H1 (cell line): ENCODE measurements at regions not wholly inside any gene's neighbourhood (a gene's known extent, or its start where the extent isn't known, plus 50 kb on each side); places are given as distances from the start of the nearest gene placed in this dataset.

Experiments
- CTCF ChIA-PET: fragments of 300-600 bp; sonication (Branson Sonifier 250); formaldehyde crosslinking; loops from one replicate; lab custom pipeline; 2021; ENCODE audit not compliant: partially characterized antibody; lab: Charles Lee
- POLR2A ChIA-PET: fragments of 300-600 bp; sonication (Branson Sonifier 250); formaldehyde crosslinking; loops from one replicate; lab custom pipeline; 2021; ENCODE audit warnings: inconsistent platforms; ENCODE audit not compliant: partially characterized antibody; lab: Charles Lee
- DNase-seq, 2 experiments: peaks; one replicate each; pipeline versions ENCODE4 v3.0.0 to v3.0.0-alpha.2; 2010 to 2022; ENCODE audit warnings: low spot score in 2 of 2, low read depth in 1 of 2, mixed read lengths in 1 of 2
- FAIRE-seq: peaks from 2 replicates; lab custom pipeline; 2011; peaks lifted over from hg19 to GRCh38; lab: Jason Lieb, UNC
- H2AFZ ChIP-seq: 2 replicates; pipeline ENCODE4 v1.8.1; 2012; ENCODE audit warnings: low read length, inconsistent platforms
- H2AK5ac ChIP-seq: 2 replicates; pipeline ENCODE4 v1.6.1; 2013; ENCODE audit warnings: low read depth, low read length
- H2BK120ac ChIP-seq: replicated peaks from 2 replicates; pipeline ENCODE3; 2013; ENCODE audit warnings: low read depth, low read length, inconsistent platforms
- H2BK12ac ChIP-seq: 2 replicates; pipeline ENCODE4 v1.6.1; 2013; ENCODE audit warnings: low read depth, low read length
- H2BK15ac ChIP-seq: 2 replicates; pipeline ENCODE4 v1.6.1; 2013; ENCODE audit warnings: low read length
- H2BK20ac ChIP-seq: 2 replicates; pipeline ENCODE4 v1.6.1; 2013; ENCODE audit warnings: low read length
- H2BK5ac ChIP-seq: 2 replicates; pipeline ENCODE4 v1.6.1; 2013; ENCODE audit warnings: low read depth, low read length
- H3K14ac ChIP-seq: 2 replicates; pipeline ENCODE4 v1.6.1; 2013; ENCODE audit warnings: inconsistent platforms; ENCODE audit not compliant: insufficient read length
- H3K18ac ChIP-seq: 2 replicates; pipeline ENCODE4 v1.6.1; 2013; ENCODE audit warnings: low read length; ENCODE audit errors: extremely low read depth
- H3K23ac ChIP-seq: 2 replicates; pipeline ENCODE4 v1.6.1; 2013; ENCODE audit warnings: inconsistent platforms; ENCODE audit not compliant: insufficient read length
- H3K23me2 ChIP-seq: 2 replicates; pipeline ENCODE4 v1.6.1; 2013; ENCODE audit warnings: low read depth, low read length
- H3K27ac ChIP-seq: 2 replicates; pipeline ENCODE4 v1.6.1; 2011; ENCODE audit warnings: low read depth, low read length, inconsistent platforms
- H3K27me3 ChIP-seq, 4 experiments: replicated peaks in 1 of 4; 1 replicate in 1 of 4; 2 replicates in 3 of 4; pipeline versions ENCODE4 v1.6.1 to v1.8.1; 2011 to 2013; ENCODE audit warnings: low read length in 3 of 4, mild to moderate bottlenecking in 3 of 4, inconsistent platforms in 2 of 4, mixed read lengths in 2 of 4, moderate library complexity in 1 of 4; ENCODE audit not compliant: control insufficient read depth in 3 of 4, insufficient read depth in 3 of 4; ENCODE audit errors: extremely low read depth in 1 of 4
- H3K36me3 ChIP-seq, 4 experiments: 2 replicates each; pipeline versions ENCODE4 v1.6.1 to v1.8.1; 2011 to 2013; ENCODE audit warnings: mild to moderate bottlenecking in 4 of 4, low read length in 3 of 4, moderate library complexity in 2 of 4, control low read depth in 1 of 4, inconsistent platforms in 1 of 4; ENCODE audit not compliant: insufficient read depth in 4 of 4, control insufficient read depth in 2 of 4
- H3K4ac ChIP-seq: replicated peaks from 2 replicates; pipeline ENCODE3; 2013; ENCODE audit warnings: low read length, low read depth, mixed read lengths, inconsistent platforms; ENCODE audit not compliant: insufficient read length
- H3K4me1 ChIP-seq, 4 experiments: replicated peaks in 1 of 4; 1 replicate in 1 of 4; 2 replicates in 3 of 4; pipeline versions ENCODE4 v1.6.1 to v1.8.1; 2011 to 2013; ENCODE audit warnings: low read length in 3 of 4, inconsistent platforms in 2 of 4, mixed read lengths in 1 of 4; ENCODE audit not compliant: insufficient read depth in 4 of 4, control insufficient read depth in 3 of 4
- H3K4me2 ChIP-seq, 2 experiments: 2 replicates each; pipeline versions ENCODE4 v1.6.1 to v1.8.1; 2011 to 2013; ENCODE audit warnings: low read depth in 2 of 2, low read length in 2 of 2, control low read depth in 1 of 2, inconsistent platforms in 1 of 2, mild to moderate bottlenecking in 1 of 2; ENCODE audit not compliant: insufficient read depth in 1 of 2
- H3K4me3 ChIP-seq, 4 experiments: fragments of 200-600, 300-600 bp in 1 of 4; sonication (generic), shearing (Covaris generic), sonication (Bioruptor Twin) in 1 of 4; 2 replicates each; pipeline versions ENCODE4 v1.5.1 to v1.8.1; 2011 to 2016; ENCODE audit warnings: low read length in 4 of 4, low read depth in 3 of 4, control low read depth in 2 of 4, inconsistent platforms in 2 of 4, mild to moderate bottlenecking in 2 of 4, mixed read lengths in 1 of 4, moderate library complexity in 1 of 4; ENCODE audit not compliant: insufficient read depth in 2 of 4; ENCODE audit errors: extremely low read depth in 1 of 4
- H3K56ac ChIP-seq: replicated peaks from 2 replicates; pipeline ENCODE3; 2013; ENCODE audit warnings: low read depth, mild to moderate bottlenecking, mixed read lengths, low read length, inconsistent platforms; ENCODE audit not compliant: insufficient read length
- H3K79me1 ChIP-seq: 2 replicates; pipeline ENCODE4 v1.6.1; 2013; ENCODE audit warnings: low read depth, low read length, control low read depth
- H3K79me2 ChIP-seq, 2 experiments: 2 replicates each; pipeline versions ENCODE4 v1.6.1 to v1.8.1; 2012 to 2013; ENCODE audit warnings: low read length in 2 of 2, mild to moderate bottlenecking in 2 of 2, inconsistent platforms in 1 of 2; ENCODE audit not compliant: insufficient read depth in 2 of 2, control insufficient read depth in 1 of 2
- H3K9ac ChIP-seq, 4 experiments: replicated peaks in 1 of 4; 1 replicate in 1 of 4; 2 replicates in 3 of 4; pipeline versions ENCODE4 v1.6.1 to v1.8.1; 2011 to 2013; ENCODE audit warnings: low read depth in 3 of 4, low read length in 3 of 4, control low read depth in 2 of 4, mild to moderate bottlenecking in 2 of 4, moderate library complexity in 2 of 4, inconsistent platforms in 1 of 4; ENCODE audit errors: extremely low read depth in 1 of 4
- H3K9me3 ChIP-seq, 2 experiments: 2 replicates each; pipeline versions ENCODE4 v1.6.1 to v1.8.1; 2012 to 2013; ENCODE audit warnings: mild to moderate bottlenecking in 2 of 2, moderate library complexity in 2 of 2, control low read depth in 1 of 2, inconsistent platforms in 1 of 2, low read depth in 1 of 2, low read length in 1 of 2, mixed read lengths in 1 of 2; ENCODE audit not compliant: insufficient read depth in 2 of 2
- H4K20me1 ChIP-seq, 2 experiments: replicated peaks in 1 of 2; 2 replicates each; pipeline versions ENCODE3 to v1.8.1; 2011 to 2013; ENCODE audit warnings: inconsistent platforms in 2 of 2, low read length in 2 of 2, mild to moderate bottlenecking in 1 of 2; ENCODE audit not compliant: insufficient read depth in 2 of 2, control insufficient read depth in 1 of 2
- H4K5ac ChIP-seq: 2 replicates; pipeline ENCODE4 v1.6.1; 2013; ENCODE audit warnings: low read length, low read depth, mixed read lengths, inconsistent platforms; ENCODE audit not compliant: insufficient read length
- H4K8ac ChIP-seq: 2 replicates; pipeline ENCODE4 v1.8.0; 2013; ENCODE audit warnings: mild to moderate bottlenecking, moderate library complexity, low read length, inconsistent platforms; ENCODE audit not compliant: insufficient read depth; ENCODE audit errors: extremely low read depth
- H4K91ac ChIP-seq: replicated peaks from 2 replicates; pipeline ENCODE3; 2013; ENCODE audit warnings: low read length, mixed read lengths, inconsistent platforms; ENCODE audit not compliant: insufficient read length
- KDM4A ChIP-seq: IDR thresholded peaks from one replicate; pipeline ENCODE4 v1.7.1; 2012; ENCODE audit warnings: low read depth, mild to moderate bottlenecking, moderate library complexity, low read length, inconsistent platforms; ENCODE audit not compliant: severe bottlenecking
- POLR2A ChIP-seq, 2 experiments: IDR thresholded peaks; 1 replicate in 1 of 2; 2 replicates in 1 of 2; pipeline ENCODE4 v1.6.1; 2011; ENCODE audit warnings: low read depth in 2 of 2, low read length in 2 of 2, mild to moderate bottlenecking in 2 of 2; ENCODE audit errors: control extremely low read depth in 1 of 2
- POU5F1 ChIP-seq: IDR thresholded peaks from 2 replicates; pipeline ENCODE4 v1.6.1; 2011; ENCODE audit warnings: low read depth, mild to moderate bottlenecking, low read length, moderate library complexity
- RAD21 ChIP-seq, 2 experiments: IDR thresholded peaks in 1 of 2; conservative IDR thresholded peaks in 1 of 2; 2 replicates each; pipeline ENCODE4 v1.6.1; 2011; ENCODE audit warnings: low read depth in 2 of 2, low read length in 2 of 2, improper control_type of control experiment in 1 of 2, inconsistent platforms in 1 of 2, mild to moderate bottlenecking in 1 of 2, moderate library complexity in 1 of 2
- SIN3A ChIP-seq, 2 experiments: IDR thresholded peaks in 1 of 2; conservative IDR thresholded peaks in 1 of 2; 2 replicates each; pipeline ENCODE4 v1.6.1; 2011 to 2012; ENCODE audit warnings: low read length in 2 of 2, improper control_type of control experiment in 1 of 2, low read depth in 1 of 2, mild to moderate bottlenecking in 1 of 2
- SUZ12 ChIP-seq: fragments of 200-600 bp; sonication (generic); IDR thresholded peaks from 2 replicates; pipeline ENCODE4 v1.6.1; 2012; ENCODE audit warnings: mild to moderate bottlenecking, inconsistent platforms, low read length, moderate library complexity, mixed read lengths
- TAF1 ChIP-seq: IDR thresholded peaks from 2 replicates; pipeline ENCODE4 v1.6.1; 2011; ENCODE audit warnings: mild to moderate bottlenecking, low read depth, low read length
- WGBS, 2 experiments: shearing (Covaris generic) in 1 of 2; methylation state at CpG; one replicate each; pipeline versions ENCODE4 v1.1.6 to v1.1.7; 2013 to 2015; ENCODE audit warnings: low lambda C conversion rate in 2 of 2, mixed read lengths in 2 of 2, inconsistent platforms in 1 of 2, low coverage in 1 of 2, missing lambda C conversion rate in 1 of 2; ENCODE audit not compliant: insufficient replicate concordance in 2 of 2, insufficient coverage in 1 of 2, insufficient read length in 1 of 2; ENCODE audit errors: extremely low coverage in 1 of 2, missing lambda C conversion rate in 1 of 2; 5-methylcytosine and 5-hydroxymethylcytosine counted together

GRCh38 chr6:10101551-10102252, 313.2 kb downstream of the TFAP2A start:
- no peak overlapping the region for H3K27ac ChIP-seq
- CTCF ChIA-PET, result no interaction called here
- H3K79me1 ChIP-seq, result no peaks in the 10 kb centered on the region
- H3K14ac ChIP-seq, result no peak overlapping the region
- no peak overlapping the region for H4K5ac ChIP-seq
- POLR2A ChIA-PET, result no interaction called here
- H3K23ac ChIP-seq, result no peak overlapping the region
- no peak overlapping the region for H2AFZ ChIP-seq
- TF ChIP-seq POLR2A (IDR thresholded peaks at IDR 0.05; ENCODE audit: control extremely low read depth in 1 of 2, low read depth in 2 of 2, low read length in 2 of 2), result no peak
- no peak for TF ChIP-seq RAD21 (IDR thresholded peaks at IDR 0.05 in 1 of 2, conservative IDR thresholded peaks at IDR 0.05 in 1 of 2; ENCODE audit: low read depth in 2 of 2, low read length in 2 of 2)
- TF ChIP-seq SUZ12, result no peak
- TF ChIP-seq TAF1, result no peak
- no peak for TF ChIP-seq POU5F1
- TF ChIP-seq KDM4A, result no peak
- TF ChIP-seq SIN3A (conservative IDR thresholded peaks at IDR 0.05 in 1 of 2, IDR thresholded peaks at IDR 0.05 in 1 of 2; ENCODE audit: low read depth in 1 of 2, low read length in 2 of 2), result no peak
- H2BK20ac ChIP-seq, result no peak overlapping the region
- no peak overlapping the region for H2BK15ac ChIP-seq
- H3K36me3 ChIP-seq, result no peaks in the 10 kb centered on the region
- no peak overlapping the region for H4K91ac ChIP-seq
- no peak overlapping the region for H3K4ac ChIP-seq
- H2BK120ac ChIP-seq, result no peak overlapping the region
- no peak overlapping the region for H3K56ac ChIP-seq
- no peaks in the 10 kb centered on the region for H3K9me3 ChIP-seq
- 82% methylated on average over 4 of the region's 4 CpGs; no CpG with 5 or more reads in 1 of the 2 experiments for WGBS, 2 experiments
- no peak overlapping the region for H3K4me2 ChIP-seq
- H3K79me2 ChIP-seq, result no peaks in the 10 kb centered on the region
- no peaks in the 10 kb centered on the region for H3K23me2 ChIP-seq
- no peak overlapping the region for H3K4me3 ChIP-seq
- FAIRE-seq, result no peak
- no peak overlapping the region for H4K8ac ChIP-seq
- no peak overlapping the region for H2AK5ac ChIP-seq
- no peaks in the 10 kb centered on the region for H4K20me1 ChIP-seq
- DNase-seq, result no peak
- no peak overlapping the region for H2BK5ac ChIP-seq
- no peaks in the 10 kb centered on the region for H3K27me3 ChIP-seq
- H3K18ac ChIP-seq, result no peak overlapping the region
- H2BK12ac ChIP-seq, result no peak overlapping the region
- H3K4me1 ChIP-seq, result peaks cover 0 to 6% (median 0%) of the 10 kb centered on the region in 4 experiments; a peak in 2 of 7 replicates
- no peak overlapping the region for H3K9ac ChIP-seq
